ENCODE measurements at regions not wholly inside any gene's neighbourhood (a gene's known extent, or its start where the extent isn't known, plus 50 kb on each side); places are given as distances from the start of the nearest gene placed in this dataset.

DNA sequence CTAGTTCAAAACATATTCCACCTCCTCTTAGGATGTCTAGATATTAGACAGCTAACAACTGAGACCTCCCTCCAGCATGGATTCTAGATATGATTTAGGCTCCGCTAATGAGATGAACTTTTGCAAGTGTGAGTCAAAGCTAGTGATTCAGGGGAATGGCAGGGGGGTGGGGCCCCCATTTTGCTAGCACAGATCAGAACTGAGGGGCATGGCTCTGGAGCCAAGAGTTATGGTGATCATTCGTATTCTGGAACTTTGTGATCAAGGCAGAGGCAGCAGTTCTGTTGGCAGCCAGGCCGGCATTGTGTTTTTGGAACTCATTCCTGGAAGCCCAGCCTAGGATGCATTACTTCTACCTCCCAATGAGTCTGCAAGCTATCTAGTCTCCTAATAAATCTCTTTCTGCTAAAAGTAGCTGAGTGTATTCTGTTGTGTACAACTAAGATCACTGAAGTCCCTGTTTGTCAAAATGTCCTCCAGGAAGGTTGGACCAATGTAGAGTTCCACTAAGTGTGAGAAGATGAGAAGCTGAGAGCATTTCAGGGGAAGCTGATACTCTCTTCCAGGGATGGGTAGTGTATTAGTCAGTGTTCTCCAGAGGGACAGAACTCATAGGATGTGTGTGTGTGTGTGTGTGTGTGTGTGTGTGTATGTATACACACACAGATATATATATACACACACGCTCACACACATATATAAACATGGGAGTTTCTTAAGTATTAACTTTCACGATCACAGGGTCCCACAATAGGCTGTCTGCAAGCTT is 312.7 kb downstream of the TLE3 start:
- BruUV-seq (replicated peaks): no TSS peak
- POLR2A ChIA-PET (ENCODE audit: unreplicated experiment): no interaction called here
- Histone ChIP-seq H3K36me3 (ENCODE audit: control insufficient read depth, insufficient read depth, low read length) (no peaks in the 10 kb centered on the region), H3K79me1 (ENCODE audit: low read depth in 1 of 2, low read length in 2 of 2) (no peaks in the 10 kb centered on the region), H3K23ac (ENCODE audit: low read depth, low read length) (no peak overlapping the region), H3K27ac (ENCODE audit: insufficient read depth, low read length) (no peak overlapping the region), H4K91ac (ENCODE audit: insufficient read depth, low read depth, low read length) (no peak overlapping the region), H3K14ac (replicated peaks; ENCODE audit: low read depth, low read length) (0 out of 2 replicates have a peak overlapping the region, but pooled peaks have one; percentile 2), H3K9me1 (ENCODE audit: insufficient read depth, low read length) (no peaks in the 10 kb centered on the region), H2AK5ac (ENCODE audit: low read depth, low read length) (no peak overlapping the region), H2AFZ (replicated peaks; ENCODE audit: low read length, poor library complexity) (peak overlapping the region; percentile 18), H4K5ac (ENCODE audit: low read depth, low read length) (no peak overlapping the region), H3K4me3 (ENCODE audit: insufficient read depth, low read depth, low read length) (no peak overlapping the region), H3K18ac (ENCODE audit: low read depth, low read length) (no peak overlapping the region), H3K4me2 (ENCODE audit: low read depth, low read length) (no peak overlapping the region), H3K27me3 (ENCODE audit: control insufficient read depth, insufficient read depth, low read length) (peaks cover 29% of the 10 kb centered on the region), H3K4ac (ENCODE audit: low read depth, low read length) (no peak overlapping the region), H2BK15ac (ENCODE audit: low read depth, low read length) (no peak overlapping the region), H2AK9ac (replicated peaks; ENCODE audit: low read depth, low read length, poor library complexity) (no peak overlapping the region), H2BK20ac (ENCODE audit: low read depth, low read length) (no peak overlapping the region), H3K9ac (ENCODE audit: low read depth, low read length) (no peak overlapping the region), H4K8ac (ENCODE audit: low read depth in 2 of 2, low read length in 2 of 2) (no peak overlapping the region), H2BK120ac (ENCODE audit: low read depth, low read length) (no peak overlapping the region), H2BK5ac (ENCODE audit: low read depth, low read length, poor library complexity, severe bottlenecking) (no peak overlapping the region), H4K20me1 (ENCODE audit: insufficient read depth, low read length) (no peaks in the 10 kb centered on the region), H3K4me1 (ENCODE audit: control insufficient read depth, insufficient read depth, low read length) (peaks cover 4% of the 10 kb centered on the region), H3K56ac (ENCODE audit: extremely low read depth, insufficient read depth, low read length) (no peak overlapping the region), H3K9me3 (ENCODE audit: control insufficient read depth, insufficient read depth, low read length) (no peaks in the 10 kb centered on the region)
- TF ChIP-seq RFX5 (IDR thresholded peaks at IDR 0.05; ENCODE audit: low read depth, low read length): no peak
- TF ChIP-seq RCOR1 (IDR thresholded peaks at IDR 0.05; ENCODE audit: insufficient replicate concordance, low read length): no peak
- TF ChIP-seq FOS (IDR thresholded peaks at IDR 0.05; ENCODE audit: low read depth, low read length): no peak
- DNase-seq: peak; percentile 33
- dilution Hi-C loops (cut with HindIII; ENCODE audit: low sequenced_read_pairs, unreplicated experiment) (no loop called here), intact Hi-C loops (cut with micrococcal nuclease) (no loop called here), in situ Hi-C loops (cut with MboI; ENCODE audit: low sequenced_read_pairs) (no loop called here)
- CTCF ChIA-PET: no interaction called here
- no CpG with 5 or more reads among the region's 5 CpGs for WGBS, 2 experiments (ENCODE audit: extremely low coverage in 2 of 2, insufficient read length in 1 of 2)
- ATAC-seq (ENCODE audit: low read depth): peak; percentile 64
